ENCODE measurements at regions not wholly inside any gene's neighbourhood (a gene's known extent, or its start where the extent isn't known, plus 50 kb on each side); places are given as distances from the start of the nearest gene placed in this dataset.

GRCh38 chr9:759983-760736 lies 81.3 kb upstream of the DMRT1 start:
- no peak for TF ChIP-seq POLR2A (IDR thresholded peaks at IDR 0.05)
- no peak for TF ChIP-seq CTCF (IDR thresholded peaks at IDR 0.05)
